ENCODE measurements at regions not wholly inside any gene's neighbourhood (a gene's known extent, or its start where the extent isn't known, plus 50 kb on each side); places are given as distances from the start of the nearest gene placed in this dataset.

DNA sequence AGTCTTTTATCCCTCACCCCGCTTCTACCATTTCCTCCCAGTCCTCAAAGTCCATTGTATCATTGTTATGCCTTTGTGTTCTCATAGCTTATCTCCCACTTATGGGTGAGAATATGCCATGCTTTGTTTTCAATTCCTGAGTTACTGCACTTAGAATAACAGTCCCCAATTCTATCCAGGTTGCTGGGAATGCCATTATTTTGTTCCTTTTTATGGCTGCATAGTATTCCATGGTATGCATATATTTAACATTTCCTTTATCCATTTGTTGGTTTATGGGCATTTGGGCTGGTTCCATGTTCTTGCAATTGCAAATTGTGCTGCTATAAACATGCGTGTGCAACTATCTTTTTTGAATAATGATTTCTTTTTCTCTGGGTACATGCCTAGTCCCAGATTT, 114.9 kb downstream of the VPREB1 start:
- no peaks in the 10 kb centered on the region for H3K9me3 ChIP-seq (replicated peaks)
- DNase-seq: no peak
- H3K27me3 ChIP-seq (ENCODE audit: low read depth): peaks cover 75% of the 10 kb centered on the region
- no peak overlapping the region for H3K27ac ChIP-seq (replicated peaks)
- no peak overlapping the region for H3K4me3 ChIP-seq
- intact Hi-C loops (cut with micrococcal nuclease): no loop called here
- TF ChIP-seq, protein P1, sequence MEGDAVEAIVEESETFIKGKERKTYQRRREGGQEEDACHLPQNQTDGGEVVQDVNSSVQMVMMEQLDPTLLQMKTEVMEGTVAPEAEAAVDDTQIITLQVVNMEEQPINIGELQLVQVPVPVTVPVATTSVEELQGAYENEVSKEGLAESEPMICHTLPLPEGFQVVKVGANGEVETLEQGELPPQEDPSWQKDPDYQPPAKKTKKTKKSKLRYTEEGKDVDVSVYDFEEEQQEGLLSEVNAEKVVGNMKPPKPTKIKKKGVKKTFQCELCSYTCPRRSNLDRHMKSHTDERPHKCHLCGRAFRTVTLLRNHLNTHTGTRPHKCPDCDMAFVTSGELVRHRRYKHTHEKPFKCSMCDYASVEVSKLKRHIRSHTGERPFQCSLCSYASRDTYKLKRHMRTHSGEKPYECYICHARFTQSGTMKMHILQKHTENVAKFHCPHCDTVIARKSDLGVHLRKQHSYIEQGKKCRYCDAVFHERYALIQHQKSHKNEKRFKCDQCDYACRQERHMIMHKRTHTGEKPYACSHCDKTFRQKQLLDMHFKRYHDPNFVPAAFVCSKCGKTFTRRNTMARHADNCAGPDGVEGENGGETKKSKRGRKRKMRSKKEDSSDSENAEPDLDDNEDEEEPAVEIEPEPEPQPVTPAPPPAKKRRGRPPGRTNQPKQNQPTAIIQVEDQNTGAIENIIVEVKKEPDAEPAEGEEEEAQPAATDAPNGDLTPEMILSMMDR (IDR thresholded peaks at IDR 0.05; ENCODE audit: borderline replicate concordance): no peak
- no peaks in the 10 kb centered on the region for H3K4me1 ChIP-seq
- no peaks in the 10 kb centered on the region for H3K36me3 ChIP-seq

DNA sequence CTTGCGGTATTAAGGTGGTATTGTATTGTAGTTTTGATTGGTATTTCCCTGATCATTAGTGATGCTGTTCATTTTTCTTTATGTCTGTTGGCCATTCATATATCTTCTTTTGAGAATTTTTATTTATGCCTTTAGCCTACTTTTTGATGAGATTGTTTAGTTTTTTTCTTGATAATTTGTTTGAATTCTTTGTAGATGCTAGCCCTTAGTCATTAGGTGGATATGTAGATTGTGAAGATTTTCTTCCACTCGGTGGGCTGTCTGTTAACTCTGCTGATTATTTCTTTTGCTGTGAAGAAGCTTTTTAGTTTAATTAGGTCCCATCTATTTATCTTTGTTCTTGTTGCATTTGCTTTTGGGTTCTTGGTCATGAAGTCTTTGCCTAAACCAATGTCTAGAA, 115.4 kb downstream of the VPREB1 start:
- peaks cover 74% of the 10 kb centered on the region for H3K27me3 ChIP-seq (ENCODE audit: low read depth)
- TF ChIP-seq, protein P1 (IDR thresholded peaks at IDR 0.05; ENCODE audit: borderline replicate concordance): no peak
- no peaks in the 10 kb centered on the region for H3K36me3 ChIP-seq
- intact Hi-C loops (cut with micrococcal nuclease): no loop called here
- no peaks in the 10 kb centered on the region for H3K4me1 ChIP-seq
- no peak for DNase-seq
- no peak overlapping the region for H3K4me3 ChIP-seq
- no peaks in the 10 kb centered on the region for H3K9me3 ChIP-seq (replicated peaks)
- H3K27ac ChIP-seq (replicated peaks): no peak overlapping the region

DNA sequence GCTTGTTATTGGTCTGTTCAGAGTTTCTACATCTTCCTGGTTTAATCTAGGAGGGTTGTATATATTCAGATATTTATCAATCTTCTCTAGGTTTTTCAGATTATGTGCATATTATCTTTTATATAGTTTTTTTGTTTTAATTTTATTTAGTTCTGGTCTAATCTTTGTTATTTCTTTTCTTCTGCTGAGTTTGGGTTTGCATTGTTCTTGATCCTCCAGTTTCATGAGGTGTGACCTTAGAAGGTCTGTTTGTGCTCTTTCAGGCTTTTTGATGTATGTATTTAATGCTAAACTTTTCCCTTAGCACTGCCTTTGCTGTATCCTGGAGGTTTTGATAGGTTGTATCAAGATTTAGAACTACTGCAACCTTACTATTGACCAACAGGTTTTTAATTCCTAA, 117.7 kb downstream of the VPREB1 start:
- Histone ChIP-seq H3K4me1 (no peaks in the 10 kb centered on the region), H3K9me3 (replicated peaks) (no peaks in the 10 kb centered on the region), H3K36me3 (no peaks in the 10 kb centered on the region), H3K27ac (replicated peaks) (no peak overlapping the region), H3K4me3 (no peak overlapping the region), H3K27me3 (ENCODE audit: low read depth) (peaks cover 67% of the 10 kb centered on the region)
- no peak for DNase-seq
- intact Hi-C loops (cut with micrococcal nuclease): no loop called here
- TF ChIP-seq, protein P1 (IDR thresholded peaks at IDR 0.05; ENCODE audit: borderline replicate concordance): no peak

DNA sequence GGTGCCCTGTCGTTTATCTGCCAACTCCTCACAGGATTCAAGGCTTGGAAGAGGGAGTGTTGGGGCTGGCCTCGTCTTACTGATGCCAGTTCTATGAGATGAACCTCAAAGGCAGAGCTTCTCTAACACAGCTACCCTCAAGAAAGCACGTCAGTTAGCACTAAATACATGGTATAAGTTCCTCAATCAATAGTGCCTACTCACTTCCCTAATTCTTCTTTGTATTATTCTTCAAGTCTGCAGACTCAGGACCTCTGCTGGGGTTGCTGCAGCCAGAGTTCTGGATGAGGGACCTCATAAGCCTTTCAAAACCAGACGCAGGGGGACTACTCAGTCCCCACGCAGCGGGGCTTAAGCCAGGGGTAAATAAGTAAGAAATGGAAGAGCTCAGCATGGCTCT, 118.3 kb downstream of the VPREB1 start:
- intact Hi-C loops (cut with micrococcal nuclease): no loop called here
- DNase-seq: no peak
- TF ChIP-seq, protein P1 (IDR thresholded peaks at IDR 0.05; ENCODE audit: borderline replicate concordance): no peak
- Histone ChIP-seq H3K4me3 (no peak overlapping the region), H3K27ac (replicated peaks) (no peak overlapping the region), H3K4me1 (no peaks in the 10 kb centered on the region), H3K27me3 (ENCODE audit: low read depth) (peaks cover 66% of the 10 kb centered on the region), H3K36me3 (no peaks in the 10 kb centered on the region), H3K9me3 (replicated peaks) (no peaks in the 10 kb centered on the region)

DNA sequence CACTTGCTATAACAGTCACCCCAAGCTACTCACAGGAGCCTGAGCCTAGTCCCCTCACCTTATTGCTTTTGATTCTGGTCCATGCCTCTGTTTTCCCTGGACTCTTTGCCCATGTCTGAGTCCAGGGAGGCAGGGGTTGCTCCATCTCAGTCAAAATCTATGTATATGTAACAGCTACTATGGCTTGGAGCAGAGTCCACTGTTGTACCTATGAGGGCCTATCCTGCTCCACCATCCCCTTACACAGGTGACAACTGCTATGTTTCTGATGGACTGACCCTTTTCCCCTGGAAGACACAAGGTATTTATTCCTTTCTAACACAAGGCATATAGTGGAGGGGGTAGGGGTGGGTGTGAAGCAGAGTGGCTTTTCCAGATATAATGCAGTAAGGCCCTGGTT, 119.6 kb downstream of the VPREB1 start:
- Histone ChIP-seq H3K4me1 (no peaks in the 10 kb centered on the region), H3K27me3 (ENCODE audit: low read depth) (peaks cover 55% of the 10 kb centered on the region), H3K36me3 (no peaks in the 10 kb centered on the region), H3K4me3 (no peak overlapping the region), H3K9me3 (replicated peaks) (no peaks in the 10 kb centered on the region), H3K27ac (replicated peaks) (no peak overlapping the region)
- DNase-seq: no peak
- intact Hi-C loops (cut with micrococcal nuclease): no loop called here
- TF ChIP-seq, protein P1 (IDR thresholded peaks at IDR 0.05; ENCODE audit: borderline replicate concordance): no peak

DNA sequence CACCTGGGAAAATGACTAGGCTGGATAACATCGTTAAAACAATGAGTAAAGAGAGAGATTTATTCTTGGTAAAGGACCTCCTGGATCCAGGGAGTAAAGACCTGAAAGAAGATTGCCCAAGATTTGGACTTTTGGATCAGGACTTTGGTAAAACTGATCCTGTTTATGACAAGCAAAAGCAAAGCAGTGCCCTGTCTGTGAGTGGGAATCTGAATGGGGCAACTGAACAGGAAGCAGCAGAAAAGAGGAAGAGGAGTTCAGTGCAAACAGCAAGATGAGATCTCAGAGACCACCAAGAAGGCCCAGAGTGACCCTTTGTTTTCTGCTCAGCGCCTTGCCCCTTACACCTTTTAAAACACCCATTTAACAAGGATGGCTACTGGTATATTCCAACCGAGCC, 122.0 kb downstream of the VPREB1 start:
- DNase-seq: no peak
- Histone ChIP-seq H3K27me3 (ENCODE audit: low read depth) (peaks cover 41% of the 10 kb centered on the region), H3K36me3 (no peaks in the 10 kb centered on the region), H3K4me1 (peaks cover 18% of the 10 kb centered on the region), H3K27ac (replicated peaks) (no peak overlapping the region), H3K9me3 (replicated peaks) (no peaks in the 10 kb centered on the region), H3K4me3 (no peak overlapping the region)
- TF ChIP-seq, protein P1 (IDR thresholded peaks at IDR 0.05; ENCODE audit: borderline replicate concordance): no peak
- intact Hi-C loops (cut with micrococcal nuclease): no loop called here

Measured in left ventricle myocardium inferior (tissue), 1 donor.